GM12878 (cell line): ENCODE measurements at regions not wholly inside any gene's neighbourhood (a gene's known extent, or its start where the extent isn't known, plus 50 kb on each side); places are given as distances from the start of the nearest gene placed in this dataset.

ENCODE experiments used
- ATAC-seq: fragments of 200-7000 bp; cut with Tn5 transposase; 3 replicates; pipeline ENCODE4 v1.9.1; 2020; ENCODE audit warnings: mild to moderate bottlenecking, moderate library complexity
- BruUV-seq: library from RNA; stranded (reverse); fragments of 400-500 nt; replicated peaks from 2 replicates; lab custom pipeline; 2021; lab: Mats Ljungman, UMichigan
- CTCF ChIA-PET: fragments of 300-600 bp; sonication (Branson Sonifier 250); formaldehyde crosslinking; extraction: SDS; loops from one replicate; lab custom pipeline; 2021; ENCODE audit warnings: inconsistent platforms; lab: Yijun Ruan, JAX
- POLR2A ChIA-PET: fragments of 350-600 bp; formaldehyde crosslinking; extraction: SDS; loops from one replicate; lab custom pipeline; 2021; ENCODE audit warnings: inconsistent platforms; lab: Charles Lee
- RAD21 ChIA-PET: fragments of 300-600 bp; sonication (Branson Sonifier 250); formaldehyde crosslinking; loops from one replicate; lab custom pipeline; 2023; ENCODE audit warnings: antibody characterized with exemption; ENCODE audit not compliant: unreplicated experiment; lab: Charles Lee
- SMC1A ChIA-PET: fragments of 300-600 bp; sonication (Branson Sonifier 250); formaldehyde crosslinking; loops from one replicate; lab custom pipeline; 2023; ENCODE audit not compliant: unreplicated experiment, uncharacterized antibody; lab: Charles Lee
- DNase-seq: peaks from one replicate; pipeline ENCODE4 v3.0.0-alpha.2; 2011; ENCODE audit warnings: low read depth, low spot score
- FAIRE-seq: peaks from 3 replicates; lab custom pipeline; 2011; peaks lifted over from hg19 to GRCh38; lab: Jason Lieb, UNC
- H2AFZ ChIP-seq: 2 replicates; pipeline ENCODE4 v1.6.0; 2011; ENCODE audit warnings: low read depth, low read length, control low read depth; ENCODE audit not compliant: control insufficient read depth
- H3K27ac ChIP-seq: 2 replicates; pipeline ENCODE4 v1.5.1; 2011; ENCODE audit warnings: control low read depth; ENCODE audit not compliant: control insufficient read depth, insufficient read depth
- H3K27me3 ChIP-seq, 2 experiments: replicated peaks in 1 of 2; 2 replicates each; pipeline versions ENCODE4 v1.6.0 to v1.6.1; 2011; ENCODE audit warnings: low read length in 1 of 2; ENCODE audit not compliant: control insufficient read depth in 2 of 2, insufficient read depth in 2 of 2
- H3K36me3 ChIP-seq, 2 experiments: 2 replicates each; pipeline ENCODE4 v1.5.1; 2011; ENCODE audit warnings: low read length in 1 of 2; ENCODE audit not compliant: control insufficient read depth in 2 of 2, insufficient read depth in 2 of 2
- H3K4me1 ChIP-seq: 2 replicates; pipeline ENCODE4 v1.6.1; 2011; ENCODE audit warnings: mild to moderate bottlenecking, low read length, moderate library complexity, mixed read lengths; ENCODE audit not compliant: control insufficient read depth, insufficient read depth
- H3K4me2 ChIP-seq: 2 replicates; pipeline ENCODE4 v1.6.0; 2011; ENCODE audit warnings: control low read depth; ENCODE audit not compliant: control insufficient read depth, insufficient read depth
- H3K4me3 ChIP-seq: fragments of 200-600 bp; sonication (generic); 2 replicates; pipeline ENCODE4 v1.5.1; 2016
- H3K79me2 ChIP-seq: 2 replicates; pipeline ENCODE4 v1.6.0; 2011; ENCODE audit warnings: low read length; ENCODE audit not compliant: control insufficient read depth, insufficient read depth
- H3K9ac ChIP-seq: 2 replicates; pipeline ENCODE4 v1.8.0; 2011; ENCODE audit warnings: low read length, control low read depth, mixed read lengths; ENCODE audit not compliant: control insufficient read depth, insufficient read depth
- H3K9me3 ChIP-seq: replicated peaks from 3 replicates; pipeline ENCODE4 v1.5.1; 2011; ENCODE audit warnings: mild to moderate bottlenecking, low read length; ENCODE audit not compliant: control insufficient read depth, insufficient read depth
- H4K20me1 ChIP-seq: 2 replicates; pipeline ENCODE4 v1.6.0; 2011; ENCODE audit not compliant: control insufficient read depth, insufficient read depth
- DPF2 ChIP-seq: fragments of 450-650 bp; IDR thresholded peaks from 2 replicates; pipeline ENCODE4 v1.6.1; 2017; ENCODE audit warnings: mild to moderate bottlenecking
- EGR1 ChIP-seq, 2 experiments: IDR thresholded peaks; 1 replicate in 1 of 2; 2 replicates in 1 of 2; pipeline ENCODE4 v1.6.1; 2011 to 2012; ENCODE audit warnings: low read depth in 2 of 2, low read length in 2 of 2, borderline replicate concordance in 1 of 2, mild to moderate bottlenecking in 1 of 2, moderate library complexity in 1 of 2
- IRF3 ChIP-seq: fragments of 450-650 bp; IDR thresholded peaks from 2 replicates; pipeline ENCODE4 v1.6.1; 2014; ENCODE audit warnings: mild to moderate bottlenecking
- NKRF ChIP-seq: fragments of 450-650 bp; conservative IDR thresholded peaks from 2 replicates; pipeline ENCODE4 v1.6.1; 2017; ENCODE audit warnings: mild to moderate bottlenecking, moderate library complexity
- PAX8 ChIP-seq: fragments of 450-650 bp; IDR thresholded peaks from 2 replicates; pipeline ENCODE4 v1.6.1; 2017; ENCODE audit warnings: mild to moderate bottlenecking, moderate library complexity
- RB1 ChIP-seq: fragments of 450-650 bp; formaldehyde crosslinking; IDR thresholded peaks from 2 replicates; pipeline ENCODE4 v1.6.1; 2017; ENCODE audit warnings: mild to moderate bottlenecking, borderline replicate concordance
- RUNX3 ChIP-seq: IDR thresholded peaks from 2 replicates; pipeline ENCODE4 v1.6.1; 2012; ENCODE audit warnings: low read length, inconsistent platforms
- SIX5 ChIP-seq: IDR thresholded peaks from 2 replicates; pipeline ENCODE4 v1.6.1; 2011; ENCODE audit warnings: mild to moderate bottlenecking, low read depth, low read length, moderate library complexity; ENCODE audit not compliant: severe bottlenecking
- USF1 ChIP-seq: IDR thresholded peaks from 2 replicates; pipeline ENCODE4 v1.6.1; 2011; ENCODE audit warnings: borderline replicate concordance, low read depth, mild to moderate bottlenecking, moderate library complexity, mixed read lengths, low read length; ENCODE audit not compliant: insufficient read depth; ENCODE audit errors: extremely low read length
- ZBTB40 ChIP-seq: fragments of 450-650 bp; IDR thresholded peaks from 2 replicates; pipeline ENCODE4 v1.6.1; 2016; ENCODE audit warnings: mild to moderate bottlenecking, moderate library complexity, borderline replicate concordance
- WGBS: methylation state at CpG from one replicate; pipeline ENCODE4 v1.1.6; 2016; ENCODE audit warnings: low lambda C conversion rate; ENCODE audit not compliant: insufficient replicate concordance, insufficient coverage; ENCODE audit errors: missing lambda C conversion rate; 5-methylcytosine and 5-hydroxymethylcytosine counted together
- in situ Hi-C: fragments of 300-500 bp; cut with MboI; formaldehyde crosslinking; loops from 9 replicates; pipeline ENCODE4 v1.14.3; 2018; ENCODE audit warnings: mixed read lengths
- intact Hi-C: fragments of 100-400 bp; cut with micrococcal nuclease; formaldehyde crosslinking; loops from one replicate; pipeline ENCODE4 v1.14.2; 2022; ENCODE audit not compliant: unreplicated experiment

DNA sequence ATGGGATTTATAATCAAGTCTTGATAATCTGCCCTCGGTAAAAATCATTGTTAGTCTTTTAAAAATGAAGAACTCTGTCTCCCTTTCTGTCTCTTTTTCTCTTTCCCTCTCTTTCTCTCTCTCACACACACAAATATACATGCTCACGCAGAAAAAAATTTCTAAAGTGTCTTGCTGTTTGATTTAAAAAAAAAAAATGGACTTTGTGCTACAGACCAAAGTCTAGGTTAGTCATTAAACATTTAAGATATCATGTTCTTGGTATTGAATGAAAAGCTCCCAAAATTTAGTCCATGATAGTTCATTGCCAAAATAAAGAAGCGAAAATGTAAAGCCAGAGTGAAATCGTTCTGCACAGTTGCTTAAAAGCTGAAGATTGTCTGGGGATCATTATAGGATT, 665.8 kb downstream of the SORCS1 start:
- 8% methylated on average over 4 of the region's 4 CpGs for WGBS
- no peak overlapping the region for H2AFZ ChIP-seq
- ChIA-PET SMC1A (no interaction called here), RAD21 (no interaction called here), CTCF (no interaction called here), POLR2A (no interaction called here)
- DNase-seq (no peak), ATAC-seq (no peak), FAIRE-seq (no peak)
- no peak overlapping the region for H3K4me2 ChIP-seq
- no peak overlapping the region for H3K4me3 ChIP-seq
- no peaks in the 10 kb centered on the region for H4K20me1 ChIP-seq
- no peaks in the 10 kb centered on the region for H3K36me3 ChIP-seq
- H3K9me3 ChIP-seq = no peaks in the 10 kb centered on the region
- no peak overlapping the region for H3K9ac ChIP-seq
- H3K27ac ChIP-seq = no peak overlapping the region
- H3K4me1 ChIP-seq = no peaks in the 10 kb centered on the region
- H3K27me3 ChIP-seq = no peaks in the 10 kb centered on the region
- no TSS peak for BruUV-seq
- in situ Hi-C loops = no loop called here
- TF ChIP-seq USF1 (no peak), PAX8 (no peak), ZBTB40 (no peak), RB1 (no peak), NKRF (no peak), RUNX3 (no peak), IRF3 (no peak), DPF2 (no peak), SIX5 (no peak), EGR1 (IDR thresholded peaks at IDR 0.05; ENCODE audit: borderline replicate concordance in 1 of 2, low read depth in 2 of 2, low read length in 2 of 2) (no peak)
- intact Hi-C loops = no loop called here
- no peaks in the 10 kb centered on the region for H3K79me2 ChIP-seq
